GM20000 (cell line): ENCODE measurements at regions not wholly inside any gene's neighbourhood (a gene's known extent, or its start where the extent isn't known, plus 50 kb on each side); places are given as distances from the start of the nearest gene placed in this dataset.

ENCODE experiments used
- DNase-seq: peaks from one replicate; pipeline ENCODE4 v3.0.0; 2012; ENCODE audit warnings: low spot score
- TF ChIP-seq, protein P1 (sequence below): IDR thresholded peaks from 2 replicates; pipeline ENCODE4 v1.5.1; 2012; ENCODE audit warnings: mild to moderate bottlenecking, control low read depth; ENCODE audit errors: extremely low read depth, missing control alignments

- TF ChIP-seq, protein P1, sequence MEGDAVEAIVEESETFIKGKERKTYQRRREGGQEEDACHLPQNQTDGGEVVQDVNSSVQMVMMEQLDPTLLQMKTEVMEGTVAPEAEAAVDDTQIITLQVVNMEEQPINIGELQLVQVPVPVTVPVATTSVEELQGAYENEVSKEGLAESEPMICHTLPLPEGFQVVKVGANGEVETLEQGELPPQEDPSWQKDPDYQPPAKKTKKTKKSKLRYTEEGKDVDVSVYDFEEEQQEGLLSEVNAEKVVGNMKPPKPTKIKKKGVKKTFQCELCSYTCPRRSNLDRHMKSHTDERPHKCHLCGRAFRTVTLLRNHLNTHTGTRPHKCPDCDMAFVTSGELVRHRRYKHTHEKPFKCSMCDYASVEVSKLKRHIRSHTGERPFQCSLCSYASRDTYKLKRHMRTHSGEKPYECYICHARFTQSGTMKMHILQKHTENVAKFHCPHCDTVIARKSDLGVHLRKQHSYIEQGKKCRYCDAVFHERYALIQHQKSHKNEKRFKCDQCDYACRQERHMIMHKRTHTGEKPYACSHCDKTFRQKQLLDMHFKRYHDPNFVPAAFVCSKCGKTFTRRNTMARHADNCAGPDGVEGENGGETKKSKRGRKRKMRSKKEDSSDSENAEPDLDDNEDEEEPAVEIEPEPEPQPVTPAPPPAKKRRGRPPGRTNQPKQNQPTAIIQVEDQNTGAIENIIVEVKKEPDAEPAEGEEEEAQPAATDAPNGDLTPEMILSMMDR: no peak
- no peak for DNase-seq
Measured at GRCh38 chr2:150052457-150052856, 435.0 kb downstream of the RND3 start.

- TF ChIP-seq, protein P1: no peak
- DNase-seq: no peak
Measured at GRCh38 chr2:150051004-150051403, 436.5 kb downstream of the RND3 start.

DNA sequence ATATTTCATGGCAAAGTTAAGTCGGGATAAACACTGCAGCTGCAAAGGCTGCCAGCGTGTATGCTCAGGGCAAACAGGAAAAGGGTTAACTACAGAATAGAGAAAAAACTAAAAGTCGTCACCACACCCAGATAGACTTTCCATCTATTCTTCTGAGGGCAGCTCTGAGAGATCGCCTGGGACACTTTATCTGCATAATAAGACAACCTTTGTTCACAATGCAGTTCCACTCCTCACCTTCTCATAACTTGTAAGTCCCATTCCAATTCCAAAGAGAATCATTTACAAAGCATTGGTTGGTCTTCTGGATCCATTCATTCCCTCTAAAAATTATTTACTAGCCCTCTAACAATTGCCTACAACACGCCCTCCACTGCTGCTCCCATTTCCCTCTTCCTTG lies 437.4 kb downstream of the RND3 start:
- DNase-seq: no peak
- TF ChIP-seq, protein P1: no peak

GRCh38 chr2:150047620-150048222 lies 439.7 kb downstream of the RND3 start:
- TF ChIP-seq, protein P1: no peak
- no peak for DNase-seq

DNA sequence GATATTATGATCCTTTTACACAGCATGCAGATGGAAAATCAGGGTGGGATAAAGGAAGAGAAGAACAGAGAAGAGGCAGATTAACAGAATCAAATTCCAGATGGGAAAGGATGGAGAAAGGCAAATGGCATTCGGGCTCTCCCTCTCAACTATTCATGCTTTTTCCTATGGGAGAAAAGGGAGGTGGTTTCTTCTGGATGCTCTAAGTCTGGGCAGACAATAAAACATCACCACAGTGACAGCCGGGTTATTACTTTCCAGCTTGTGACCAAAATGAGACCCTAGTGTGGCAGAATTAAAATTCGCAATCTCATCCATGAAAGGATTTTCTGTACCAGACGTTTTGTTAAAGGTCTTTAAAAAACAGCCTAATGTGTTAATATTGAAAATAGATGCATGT lies 440.7 kb downstream of the RND3 start:
- no peak for DNase-seq
- TF ChIP-seq, protein P1: no peak

- TF ChIP-seq, protein P1: no peak
- DNase-seq: no peak
Measured at GRCh38 chr2:150046211-150046610, 441.3 kb downstream of the RND3 start.

- DNase-seq: no peak
- TF ChIP-seq, protein P1: no peak
Measured at GRCh38 chr2:150045601-150046000, 441.9 kb downstream of the RND3 start.
